Central memory CD4-positive, alpha-beta T cell (primary cell): ENCODE measurements at regions not wholly inside any gene's neighbourhood (a gene's known extent, or its start where the extent isn't known, plus 50 kb on each side); places are given as distances from the start of the nearest gene placed in this dataset.

Source experiments
- DNase-seq: peaks from one replicate; pipeline ENCODE4 v3.0.0; 2022

GRCh38 chr4:158006990-158007389 is 165.8 kb downstream of the GASK1B start:
- no peak for DNase-seq

- DNase-seq: no peak
Observed at GRCh38 chr4:158005021-158005420, 167.8 kb downstream of the GASK1B start.

- no peak for DNase-seq
Observed at GRCh38 chr4:158004101-158004500, 168.7 kb downstream of the GASK1B start.

GRCh38 chr4:158003212-158003611 is 169.6 kb downstream of the GASK1B start:
- DNase-seq: no peak

DNA sequence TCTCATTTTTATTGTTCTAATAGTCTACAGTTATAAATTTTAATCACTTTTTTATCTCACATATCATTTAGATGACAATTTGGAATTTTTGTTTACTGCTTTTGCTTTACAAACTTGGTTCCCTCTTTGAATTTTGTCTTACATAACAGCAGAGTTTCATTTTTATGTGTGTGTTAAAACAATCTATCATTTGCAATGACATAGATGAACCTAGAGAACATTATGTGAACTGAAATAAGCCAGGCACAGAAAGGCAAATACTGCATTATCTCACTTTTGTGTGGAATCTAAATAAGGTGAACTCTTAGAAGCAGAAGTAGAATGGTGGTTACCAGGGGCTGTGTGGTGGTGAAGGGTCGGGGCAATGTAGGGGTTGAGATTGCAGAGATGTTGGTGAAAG is 170.7 kb downstream of the GASK1B start:
- DNase-seq: no peak

DNA sequence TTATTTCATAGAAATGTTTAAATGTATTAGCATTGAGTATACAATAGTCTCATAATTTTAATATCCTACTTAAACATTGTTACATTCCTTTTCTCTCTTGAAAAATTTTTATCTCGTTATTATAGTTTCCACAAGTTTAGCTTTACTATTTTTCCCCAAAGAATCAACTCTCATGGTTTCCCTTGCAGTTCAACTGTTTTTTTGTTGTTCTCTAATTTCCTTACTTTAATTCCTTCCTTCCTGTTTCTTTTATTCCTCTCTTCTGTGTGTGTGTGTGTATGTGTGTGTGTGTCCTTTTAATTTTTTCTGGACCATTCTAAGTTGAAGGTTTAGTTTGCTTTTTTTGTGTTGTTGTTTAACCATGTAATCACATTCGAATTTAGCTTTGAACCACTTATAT is 171.1 kb downstream of the GASK1B start:
- DNase-seq: no peak

- DNase-seq: no peak
Observed at GRCh38 chr4:157999723-158000122, 173.1 kb downstream of the GASK1B start.

- DNase-seq: no peak
Observed at GRCh38 chr4:157997296-157997695, 175.5 kb downstream of the GASK1B start.

DNA sequence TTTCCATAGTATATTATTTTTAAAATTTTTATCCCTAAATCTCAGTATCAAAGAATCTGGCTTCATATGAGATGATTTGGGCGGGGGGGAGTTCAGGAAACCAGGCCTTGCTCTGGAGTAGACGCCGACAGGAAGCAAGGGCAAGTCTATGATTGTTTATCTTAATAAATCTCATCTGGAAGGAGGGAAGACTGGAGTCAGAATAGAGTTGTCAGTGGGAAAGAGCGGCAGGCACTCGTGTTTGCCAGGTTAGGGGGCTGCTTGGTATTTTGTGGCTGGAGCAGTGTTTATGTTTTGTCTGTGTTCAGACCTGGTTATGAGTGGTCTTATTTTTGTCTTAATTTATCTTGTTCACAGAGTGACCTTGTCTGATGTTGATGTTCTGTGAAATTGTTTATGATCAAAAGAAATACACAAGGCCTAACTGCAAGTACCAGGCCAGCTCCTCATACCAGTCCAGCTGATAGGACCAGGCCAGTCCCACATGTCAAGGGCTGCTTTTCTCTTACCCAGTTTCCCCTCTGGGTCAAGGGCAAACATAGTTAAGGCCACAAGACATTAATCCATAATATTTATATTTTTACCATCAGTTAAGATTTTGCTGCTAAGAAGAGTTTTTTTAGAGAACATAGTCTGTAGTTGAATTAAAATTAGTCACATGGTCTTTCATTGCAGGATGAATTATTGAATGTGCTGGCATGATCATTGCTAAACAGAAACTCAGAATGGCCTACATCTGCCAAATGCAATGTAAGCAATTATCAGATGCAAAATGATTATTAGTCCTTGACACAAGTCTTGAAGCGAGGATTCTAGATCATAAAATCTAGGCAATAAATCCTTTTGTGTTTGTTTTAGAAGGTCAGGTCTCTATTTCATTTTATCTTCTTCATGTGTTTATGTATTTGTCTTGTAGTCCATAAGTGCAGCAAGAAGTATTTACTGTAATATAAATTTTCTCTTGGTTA is 176.5 kb downstream of the GASK1B start:
- no peak for DNase-seq

DNA sequence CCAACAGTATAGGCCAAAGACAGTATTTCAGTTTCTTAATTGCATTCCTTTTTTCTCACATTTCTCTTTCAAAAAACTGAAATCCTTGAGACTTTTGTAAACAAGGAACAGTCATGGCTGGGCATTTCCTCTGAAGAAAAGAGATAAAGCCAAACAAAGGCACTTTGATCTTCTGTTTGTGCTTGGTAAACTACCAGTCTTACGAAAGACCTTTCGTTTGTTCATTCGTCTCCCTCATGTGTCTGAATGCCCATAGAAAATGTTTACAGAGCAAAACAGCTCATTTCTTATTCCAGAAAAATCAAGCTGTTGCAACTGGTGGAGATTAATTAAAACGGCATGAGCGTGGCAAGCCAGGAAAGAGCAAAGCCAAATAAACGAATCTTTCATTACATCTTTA is 178.0 kb downstream of the GASK1B start:
- no peak for DNase-seq

DNA sequence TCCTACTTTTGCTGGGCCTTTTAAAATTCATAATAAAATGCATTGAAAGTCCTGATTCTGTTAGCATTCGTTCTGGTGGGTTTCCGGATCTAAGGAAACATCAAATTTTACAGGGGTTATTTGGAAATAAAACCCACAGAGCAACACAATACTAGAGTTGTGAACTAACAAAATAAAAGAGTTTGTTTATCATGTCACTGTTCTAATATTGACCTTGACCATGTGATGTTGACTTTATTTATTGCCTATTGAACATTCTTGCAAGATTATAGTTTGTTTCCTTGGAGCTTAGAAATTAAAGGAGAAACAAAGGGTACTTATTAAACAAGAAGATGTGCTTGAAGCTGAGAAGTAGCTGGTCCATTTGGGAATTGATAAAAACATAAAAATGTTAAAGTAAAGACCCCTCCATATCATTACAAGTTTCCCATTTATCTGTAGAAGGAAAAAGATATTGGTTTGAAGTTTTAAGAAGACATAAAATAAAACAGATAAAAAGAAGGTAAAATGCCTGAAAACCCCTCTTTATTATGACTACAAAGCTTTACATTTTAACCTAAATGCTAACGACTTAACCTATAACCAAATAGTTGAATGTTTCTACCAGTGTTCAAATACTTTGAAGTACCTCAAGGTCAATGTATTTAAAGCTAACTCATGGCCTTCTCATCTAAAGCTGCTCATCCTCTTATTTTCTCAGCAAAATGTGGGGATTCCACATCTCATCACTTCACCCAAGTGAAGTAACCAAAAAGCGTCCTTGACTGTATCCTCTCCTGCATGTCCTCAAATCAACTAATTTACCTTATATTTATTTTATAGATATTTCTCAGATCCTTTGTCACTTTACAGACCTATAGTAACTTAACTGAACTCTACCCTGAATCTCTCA is 179.6 kb downstream of the GASK1B start:
- no peak for DNase-seq

- peak; percentile 6 for DNase-seq
Observed at GRCh38 chr4:157992038-157992705, 180.7 kb downstream of the GASK1B start.

GRCh38 chr4:157988641-157989040 is 184.2 kb downstream of the GASK1B start:
- no peak for DNase-seq

- DNase-seq: no peak
Observed at GRCh38 chr4:157984285-157984911, 188.4 kb downstream of the GASK1B start.

DNA sequence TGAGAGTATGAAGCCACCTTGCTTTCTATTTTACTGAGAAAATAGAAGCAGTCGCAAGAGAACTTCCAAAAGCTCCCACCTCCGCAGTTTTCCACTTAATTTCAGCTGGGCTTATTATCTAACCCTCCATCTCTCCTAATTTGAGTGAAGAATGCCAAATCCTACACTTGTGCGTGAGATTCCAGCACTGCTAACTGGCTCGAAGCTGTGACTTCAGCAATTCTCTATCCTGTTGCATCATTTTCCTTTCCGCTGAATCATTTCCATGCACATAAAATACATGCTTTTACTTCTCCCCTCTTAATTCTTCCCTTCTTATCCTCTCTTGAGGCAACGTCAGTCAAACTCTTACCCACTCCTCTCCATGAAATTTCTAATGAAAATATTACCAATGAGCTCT is 189.5 kb downstream of the GASK1B start:
- no peak for DNase-seq

- DNase-seq: no peak
Observed at GRCh38 chr4:157980158-157980557, 192.7 kb downstream of the GASK1B start.

DNA sequence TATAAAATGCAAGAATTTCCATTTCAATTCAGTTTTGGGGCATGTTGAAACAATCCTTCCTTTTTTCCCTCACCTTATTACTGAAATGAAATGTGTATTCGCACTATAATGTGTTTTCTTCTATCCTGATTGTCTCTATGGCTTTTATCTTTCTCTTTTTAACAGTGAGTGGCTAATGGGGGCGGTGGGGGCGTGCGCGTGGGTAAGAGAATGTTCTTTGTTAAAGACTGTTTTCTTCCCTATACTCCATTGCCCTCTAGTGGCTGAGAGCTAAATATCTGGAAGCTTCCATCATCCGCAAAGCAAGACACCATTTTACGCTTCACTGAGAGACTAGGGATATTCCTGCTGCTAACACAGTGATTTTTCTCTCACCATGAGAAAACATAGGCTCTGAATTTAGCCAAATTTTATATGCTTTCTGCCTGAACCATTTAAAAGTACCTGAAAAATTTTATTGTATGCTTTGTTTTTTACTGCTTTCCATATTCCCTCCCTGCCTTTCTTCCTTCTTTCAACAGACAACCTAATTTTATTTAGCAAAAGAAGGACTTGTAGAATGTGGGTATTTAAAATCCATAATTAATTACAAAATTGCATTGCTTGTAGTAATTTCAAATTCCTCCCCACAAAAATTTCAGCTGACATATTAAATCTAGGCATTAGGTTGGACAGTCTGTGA is 194.0 kb downstream of the GASK1B start:
- peak; percentile 12 for DNase-seq

- DNase-seq: no peak
Observed at GRCh38 chr4:157977086-157977485, 195.7 kb downstream of the GASK1B start.

DNA sequence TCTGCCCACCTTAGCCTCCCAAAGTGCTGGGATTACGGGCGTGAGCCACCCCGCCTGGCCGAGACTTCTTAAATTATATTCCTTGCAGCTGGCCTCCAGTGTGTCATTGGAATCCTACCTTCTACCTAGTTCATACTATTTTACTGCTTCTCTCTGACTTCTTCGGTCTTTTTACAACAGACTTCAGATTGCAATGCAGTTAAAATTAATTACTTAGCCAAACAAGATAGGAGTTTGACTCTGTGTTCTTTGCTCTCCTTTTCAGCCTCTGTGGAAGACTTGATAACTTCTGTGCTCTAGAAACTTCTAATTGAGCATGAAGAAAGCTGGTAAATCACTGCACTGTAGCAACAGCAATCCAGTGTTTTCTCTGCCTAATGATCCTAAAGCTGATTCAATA is 199.5 kb downstream of the GASK1B start:
- no peak for DNase-seq

GRCh38 chr4:157964463-157964862 is 208.4 kb downstream of the GASK1B start:
- DNase-seq: no peak

DNA sequence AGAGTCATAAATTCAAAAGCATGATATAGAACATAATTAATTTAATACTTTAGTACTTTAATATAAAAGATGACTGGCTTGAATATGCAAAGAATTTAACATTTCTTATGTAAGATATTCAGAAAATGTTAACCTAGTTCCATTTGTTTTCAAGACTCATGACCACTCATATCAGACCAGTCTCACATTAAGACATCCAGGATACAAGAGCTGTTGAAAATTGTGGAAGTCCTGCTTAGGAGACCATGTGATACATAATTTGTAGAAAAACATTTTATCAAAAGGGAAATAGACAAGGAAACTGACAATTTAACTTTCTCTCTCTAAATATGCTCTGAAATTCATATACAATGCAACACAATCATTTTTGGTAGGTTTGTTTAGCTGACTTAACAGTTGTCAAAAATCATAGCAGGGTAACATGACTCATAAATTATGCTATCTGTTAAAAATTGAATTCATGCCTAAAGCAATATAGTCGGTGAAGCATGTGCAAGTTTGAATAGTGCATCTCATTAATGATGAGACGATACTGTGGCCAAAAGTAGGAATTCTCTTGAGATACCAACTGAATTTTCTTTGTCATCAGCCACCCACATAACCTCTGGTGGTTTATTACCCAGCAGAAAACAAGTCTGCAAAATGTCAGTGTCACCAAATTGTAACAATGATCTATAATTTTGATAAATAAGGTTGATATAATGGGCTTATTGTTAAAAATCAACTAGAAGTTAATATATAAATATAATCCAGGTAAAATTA is 211.4 kb downstream of the GASK1B start:
- DNase-seq: no peak
